GM23338 (cell line): ENCODE measurements at regions not wholly inside any gene's neighbourhood (a gene's known extent, or its start where the extent isn't known, plus 50 kb on each side); places are given as distances from the start of the nearest gene placed in this dataset.

Experiments used
- ATAC-seq: fragments of 200-7000 bp; cut with Tn5 transposase; 3 replicates; pipeline ENCODE4 v1.9.1; 2020
- DNase-seq: peaks from one replicate; pipeline ENCODE4 v3.0.0-alpha.2; 2015; ENCODE audit warnings: low spot score
- H2AFZ ChIP-seq: fragments of 200-600 bp; sonication (generic); 2 replicates; pipeline ENCODE4 v1.8.0; 2016; ENCODE audit warnings: antibody characterized with exemption, mild to moderate bottlenecking, moderate library complexity
- H3F3A ChIP-seq: fragments of 200-600 bp; sonication (generic); replicated peaks from 2 replicates; pipeline ENCODE4 v1.8.0; 2017; ENCODE audit warnings: antibody characterized with exemption, mixed run types, low read depth
- H3K27ac ChIP-seq: fragments of 200-600 bp; sonication (generic); 2 replicates; pipeline ENCODE4 v1.6.1; 2016; ENCODE audit warnings: low read depth
- H3K27me3 ChIP-seq: fragments of 200-600 bp; sonication (generic); 2 replicates; pipeline ENCODE4 v1.8.0; 2016; ENCODE audit warnings: mild to moderate bottlenecking, mixed run types, moderate library complexity; ENCODE audit not compliant: insufficient read depth
- H3K36me3 ChIP-seq: fragments of 200-600 bp; sonication (generic); 2 replicates; pipeline ENCODE4 v1.8.0; 2016; ENCODE audit warnings: mild to moderate bottlenecking; ENCODE audit not compliant: insufficient read depth
- H3K4me1 ChIP-seq: fragments of 200-600 bp; sonication (generic); 2 replicates; pipeline ENCODE4 v1.8.0; 2016; ENCODE audit warnings: mild to moderate bottlenecking, moderate library complexity; ENCODE audit not compliant: insufficient read depth
- H3K4me2 ChIP-seq: fragments of 200-600 bp; sonication (generic); 2 replicates; pipeline ENCODE4 v1.7.1; 2017; ENCODE audit warnings: mixed run types
- H3K4me3 ChIP-seq: fragments of 200-600 bp; sonication (generic); 2 replicates; pipeline ENCODE4 v1.6.1; 2016; ENCODE audit warnings: mixed run types
- H3K79me2 ChIP-seq: fragments of 200-600 bp; sonication (generic); replicated peaks from 2 replicates; pipeline ENCODE4 v1.8.0; 2017; ENCODE audit warnings: mild to moderate bottlenecking; ENCODE audit not compliant: insufficient read depth
- H3K9me2 ChIP-seq: fragments of 200-600 bp; sonication (generic); 2 replicates; pipeline ENCODE4 v1.8.0; 2017; ENCODE audit not compliant: insufficient read depth
- H4K20me1 ChIP-seq: fragments of 200-600 bp; sonication (generic); replicated peaks from 2 replicates; pipeline ENCODE4 v1.8.0; 2017; ENCODE audit warnings: mild to moderate bottlenecking; ENCODE audit not compliant: insufficient read depth
- H3K27ac Mint-ChIP-seq: 2 replicates; pipeline ENCODE4 v1.8.0; 2020; ENCODE audit warnings: inconsistent platforms, mild to moderate bottlenecking, moderate library complexity, mixed read lengths
- H3K27me3 Mint-ChIP-seq: 3 replicates; pipeline ENCODE4 v1.8.0; 2022; ENCODE audit warnings: low read depth, mild to moderate bottlenecking, moderate library complexity, mixed read lengths, inconsistent platforms; ENCODE audit not compliant: insufficient read depth, poor library complexity
- H3K36me3 Mint-ChIP-seq: 3 replicates; pipeline ENCODE4 v1.8.0; 2021; ENCODE audit warnings: low read depth, mild to moderate bottlenecking, inconsistent platforms, moderate library complexity, mixed read lengths
- H3K4me1 Mint-ChIP-seq: 3 replicates; pipeline ENCODE4 v1.8.0; 2020; ENCODE audit warnings: mild to moderate bottlenecking, inconsistent platforms, mixed read lengths
- H3K4me3 Mint-ChIP-seq: 3 replicates; pipeline ENCODE4 v1.8.0; 2021; ENCODE audit warnings: moderate library complexity, mild to moderate bottlenecking, inconsistent platforms, mixed read lengths
- H3K9me3 Mint-ChIP-seq: 3 replicates; pipeline ENCODE4 v1.8.0; 2020; ENCODE audit warnings: moderate library complexity, mild to moderate bottlenecking, inconsistent platforms, mixed read lengths
- CTCF ChIP-seq, 2 experiments: fragments of 200-600 bp in 1 of 2; sonication (generic) in 1 of 2; conservative IDR thresholded peaks; 2 replicates each; pipeline versions ENCODE4 v1.5.1 to v1.6.1; 2016 to 2017; ENCODE audit warnings: antibody characterized with exemption in 2 of 2, low read depth in 2 of 2, mild to moderate bottlenecking in 2 of 2, moderate library complexity in 1 of 2
- ETS1 ChIP-seq: IDR thresholded peaks from 2 replicates; pipeline ENCODE4 v1.6.1; 2016; ENCODE audit warnings: antibody characterized with exemption
- EZH2 ChIP-seq: fragments of 200-600 bp; sonication (generic); IDR thresholded peaks from one replicate; pipeline ENCODE4 v1.8.0; 2017; ENCODE audit warnings: antibody characterized with exemption, mild to moderate bottlenecking, low read depth; ENCODE audit not compliant: unreplicated experiment
- EZH2phosphoT487 ChIP-seq: fragments of 200-600 bp; sonication (generic); IDR thresholded peaks from one replicate; pipeline ENCODE4 v1.8.1; 2018; ENCODE audit warnings: antibody characterized with exemption; ENCODE audit not compliant: unreplicated experiment
- JUNB ChIP-seq: IDR thresholded peaks from one replicate; pipeline ENCODE4 v1.6.1; 2016; ENCODE audit warnings: antibody characterized with exemption; ENCODE audit not compliant: unreplicated experiment
- NANOG ChIP-seq: IDR thresholded peaks from 2 replicates; pipeline ENCODE4 v1.6.1; 2016; ENCODE audit warnings: antibody characterized with exemption, borderline replicate concordance
- POLR2AphosphoS5 ChIP-seq: IDR thresholded peaks from 2 replicates; pipeline ENCODE4 v1.6.1; 2016; ENCODE audit warnings: antibody characterized with exemption, low read depth
- REST ChIP-seq: IDR thresholded peaks from one replicate; pipeline ENCODE4 v1.6.1; 2018; ENCODE audit warnings: antibody characterized with exemption; ENCODE audit not compliant: unreplicated experiment
- ZNF114 ChIP-seq: fragments of 250-450 bp; sonication (Bioruptor Pico); IDR thresholded peaks from 2 replicates; pipeline ENCODE4 v1.5.0; 2020; ENCODE audit warnings: mild to moderate bottlenecking, moderate library complexity
- ZNF462 ChIP-seq: fragments of 250-450 bp; sonication (Bioruptor Pico); IDR thresholded peaks from 2 replicates; pipeline ENCODE4 v1.5.0; 2020; ENCODE audit warnings: mild to moderate bottlenecking, moderate library complexity

- H3K27me3 Mint-ChIP-seq: peaks cover 5% of the 10 kb centered on the region
- Histone ChIP-seq H4K20me1 (no peaks in the 10 kb centered on the region), H3F3A (no peaks in the 10 kb centered on the region), H3K4me3 (no peak overlapping the region), H3K4me1 (no peaks in the 10 kb centered on the region), H3K36me3 (no peaks in the 10 kb centered on the region), H3K9me2 (no peaks in the 10 kb centered on the region), H3K27me3 (no peaks in the 10 kb centered on the region), H2AFZ (peak overlapping the region; percentile 1; the same call in 1 of the 2 replicates), H3K79me2 (no peaks in the 10 kb centered on the region), H3K27ac (no peak overlapping the region), H3K4me2 (no peak overlapping the region)
- H3K9me3 Mint-ChIP-seq: no peaks in the 10 kb centered on the region; the same call in 2 of the 3 replicates
- H3K27ac Mint-ChIP-seq: no peak overlapping the region
- H3K4me3 Mint-ChIP-seq: no peak overlapping the region
- ATAC-seq (no peak), DNase-seq (no peak)
- H3K36me3 Mint-ChIP-seq: no peaks in the 10 kb centered on the region
- H3K4me1 Mint-ChIP-seq: no peaks in the 10 kb centered on the region
- TF ChIP-seq EZH2 (no peak), ETS1 (no peak), REST (no peak), CTCF (conservative IDR thresholded peaks at IDR 0.05; ENCODE audit: low read depth in 2 of 2) (no peak), NANOG (no peak), EZH2phosphoT487 (no peak), ZNF462 (no peak), POLR2AphosphoS5 (no peak), JUNB (no peak), ZNF114 (no peak)
Measured at GRCh38 chr10:36506697-36507496, 618.5 kb upstream of the ANKRD30A start.
